Astrocyte (in vitro differentiated cells and primary cell): ENCODE measurements at regions not wholly inside any gene's neighbourhood (a gene's known extent, or its start where the extent isn't known, plus 50 kb on each side); places are given as distances from the start of the nearest gene placed in this dataset.
"Not testable (repeated sequence)": the region's sequence is repeated elsewhere in the genome, so short reads cannot be mapped to it uniquely, and the experiment has no call there.

Source experiments
- DNase-seq: peaks from one replicate; pipeline ENCODE4 v3.0.0-alpha.2; 2010; ENCODE audit warnings: low read depth
- FAIRE-seq: peaks from 2 replicates; lab custom pipeline; 2011; peaks lifted over from hg19 to GRCh38; lab: Jason Lieb, UNC
- H2AFZ ChIP-seq: 2 replicates; pipeline ENCODE4 v1.6.0; 2012; ENCODE audit warnings: low read depth, low read length, inconsistent platforms
- H3K27ac ChIP-seq: 2 replicates; pipeline ENCODE4 v1.5.1; 2011; ENCODE audit warnings: low read depth, low read length, inconsistent platforms
- H3K27me3 ChIP-seq: 2 replicates; pipeline ENCODE4 v1.6.0; 2011; ENCODE audit warnings: low read length, inconsistent platforms; ENCODE audit not compliant: insufficient read depth
- H3K36me3 ChIP-seq: 2 replicates; pipeline ENCODE4 v1.5.1; 2011; ENCODE audit warnings: low read length, inconsistent platforms; ENCODE audit not compliant: insufficient read depth
- H3K4me1 ChIP-seq: 2 replicates; pipeline ENCODE4 v1.5.1; 2011; ENCODE audit warnings: low read length, inconsistent platforms; ENCODE audit not compliant: insufficient read depth
- H3K4me2 ChIP-seq: 2 replicates; pipeline ENCODE4 v1.6.0; 2012; ENCODE audit warnings: low read length, inconsistent platforms
- H3K4me3 ChIP-seq: 2 replicates; pipeline ENCODE4 v1.5.1; 2011; ENCODE audit warnings: low read depth, mild to moderate bottlenecking, low read length, inconsistent platforms; ENCODE audit not compliant: insufficient read depth
- H3K79me2 ChIP-seq: 2 replicates; pipeline ENCODE4 v1.6.0; 2012; ENCODE audit warnings: mild to moderate bottlenecking, low read length, inconsistent platforms; ENCODE audit not compliant: insufficient read depth
- H3K9ac ChIP-seq: 2 replicates; pipeline ENCODE4 v1.6.0; 2012; ENCODE audit warnings: mild to moderate bottlenecking, low read length, inconsistent platforms
- H3K9me3 ChIP-seq: 2 replicates; pipeline ENCODE4 v1.5.1; 2012; ENCODE audit warnings: low read depth, mild to moderate bottlenecking, low read length, inconsistent platforms; ENCODE audit not compliant: insufficient read depth
- H4K20me1 ChIP-seq: 2 replicates; pipeline ENCODE4 v1.6.0; 2012; ENCODE audit warnings: low read length, inconsistent platforms; ENCODE audit not compliant: insufficient read depth
- H3K27ac Mint-ChIP-seq: one replicate; pipeline ENCODE4 v1.8.0; 2021; ENCODE audit warnings: mild to moderate bottlenecking, mixed read lengths; ENCODE audit not compliant: unreplicated experiment
- H3K27me3 Mint-ChIP-seq: one replicate; pipeline ENCODE4 v1.8.0; 2021; ENCODE audit warnings: low read depth, mixed read lengths; ENCODE audit not compliant: unreplicated experiment
- H3K36me3 Mint-ChIP-seq: one replicate; pipeline ENCODE4 v1.8.0; 2021; ENCODE audit warnings: low read depth, mixed read lengths; ENCODE audit not compliant: unreplicated experiment
- H3K4me1 Mint-ChIP-seq: one replicate; pipeline ENCODE4 v1.8.0; 2021; ENCODE audit warnings: low read depth, mixed read lengths; ENCODE audit not compliant: unreplicated experiment
- H3K4me3 Mint-ChIP-seq: one replicate; pipeline ENCODE4 v1.8.0; 2021; ENCODE audit warnings: mild to moderate bottlenecking, moderate library complexity, mixed read lengths; ENCODE audit not compliant: unreplicated experiment
- H3K9me3 Mint-ChIP-seq: one replicate; pipeline ENCODE4 v1.8.0; 2021; ENCODE audit warnings: mild to moderate bottlenecking, mixed read lengths; ENCODE audit not compliant: unreplicated experiment

DNA sequence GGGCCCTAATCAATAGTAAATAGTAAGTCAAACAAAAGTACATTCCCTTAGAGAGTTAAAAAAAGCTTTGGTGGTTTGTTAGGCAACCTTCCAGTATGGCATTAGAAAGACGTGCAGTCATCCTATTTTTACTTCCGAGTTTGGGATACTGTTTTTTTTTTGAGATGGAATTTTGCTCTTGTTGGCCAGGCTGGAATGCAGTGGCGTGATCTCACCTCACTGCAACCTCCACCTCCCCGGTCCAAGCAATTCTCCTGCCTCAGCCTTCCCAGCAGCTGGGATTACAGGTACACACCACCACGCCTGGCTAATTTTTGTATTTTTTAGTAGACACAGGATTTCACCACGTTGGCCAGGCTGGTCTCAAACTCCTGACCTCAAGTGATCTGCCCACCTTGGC lies 54.0 kb upstream of the TP53BP2 start:
- H3K9me3 Mint-ChIP-seq, H3K36me3 Mint-ChIP-seq, H3K9ac ChIP-seq, H3K27ac Mint-ChIP-seq, H4K20me1 ChIP-seq, H2AFZ ChIP-seq, H3K79me2 ChIP-seq, H3K4me3 Mint-ChIP-seq, H3K27ac ChIP-seq, FAIRE-seq, H3K27me3 Mint-ChIP-seq, H3K4me2 ChIP-seq, H3K27me3 ChIP-seq, H3K4me1 Mint-ChIP-seq, H3K36me3 ChIP-seq, H3K9me3 ChIP-seq, H3K4me3 ChIP-seq, H3K4me1 ChIP-seq: not testable (repeated sequence)
- peak; percentile 64 for DNase-seq

- not testable (repeated sequence) for H3K4me3 ChIP-seq, H3K27ac ChIP-seq, H3K4me3 Mint-ChIP-seq, DNase-seq, H3K36me3 Mint-ChIP-seq, H3K9ac ChIP-seq, H3K79me2 ChIP-seq, H4K20me1 ChIP-seq, FAIRE-seq, H3K4me1 ChIP-seq, H3K9me3 ChIP-seq, H3K4me1 Mint-ChIP-seq, H3K36me3 ChIP-seq, H3K27me3 ChIP-seq, H3K27ac Mint-ChIP-seq, H3K4me2 ChIP-seq, H2AFZ ChIP-seq, H3K27me3 Mint-ChIP-seq, H3K9me3 Mint-ChIP-seq
Observed at GRCh38 chr1:223897097-223897496, 51.4 kb upstream of the TP53BP2 start.

GRCh38 chr1:223895950-223896349 lies 50.2 kb upstream of the TP53BP2 start:
- not testable (repeated sequence) for DNase-seq, H3K4me2 ChIP-seq, H3K79me2 ChIP-seq, H3K27ac Mint-ChIP-seq, H2AFZ ChIP-seq, H3K4me3 Mint-ChIP-seq, H3K27me3 Mint-ChIP-seq, FAIRE-seq, H3K27ac ChIP-seq, H3K36me3 Mint-ChIP-seq, H3K9ac ChIP-seq, H3K27me3 ChIP-seq, H3K4me3 ChIP-seq, H3K9me3 Mint-ChIP-seq, H3K36me3 ChIP-seq, H4K20me1 ChIP-seq, H3K9me3 ChIP-seq, H3K4me1 ChIP-seq, H3K4me1 Mint-ChIP-seq
